IMR-90 (cell line): ENCODE measurements at regions not wholly inside any gene's neighbourhood (a gene's known extent, or its start where the extent isn't known, plus 50 kb on each side); places are given as distances from the start of the nearest gene placed in this dataset.

Source experiments
- ATAC-seq: fragments of 200-7000 bp; cut with Tn5 transposase; 2 replicates; pipeline ENCODE4 v1.9.1; 2020; ENCODE audit warnings: low read depth, mild to moderate bottlenecking, moderate library complexity
- BruUV-seq: library from RNA; stranded (reverse); fragments of 400-500 nt; replicated peaks from 2 replicates; lab custom pipeline; 2021; lab: Mats Ljungman, UMichigan
- CTCF ChIA-PET: fragments of 300-600 bp; formaldehyde crosslinking; extraction: SDS; loops from one replicate; lab custom pipeline; 2021; ENCODE audit warnings: antibody characterized with exemption; lab: Yijun Ruan, JAX
- POLR2A ChIA-PET: fragments of 300-600 bp; sonication (Branson Sonifier 250); formaldehyde crosslinking; loops from one replicate; lab custom pipeline; 2022; ENCODE audit warnings: antibody characterized with exemption; ENCODE audit not compliant: unreplicated experiment; lab: Charles Lee
- DNase-seq: peaks from one replicate; pipeline ENCODE4 v3.0.0; 2013
- H2AFZ ChIP-seq: replicated peaks from 2 replicates; pipeline ENCODE3; 2013; ENCODE audit warnings: low read length, mild to moderate bottlenecking; ENCODE audit not compliant: poor library complexity
- H2AK5ac ChIP-seq: 2 replicates; pipeline ENCODE4 v1.6.1; 2013; ENCODE audit warnings: low read depth, low read length, inconsistent platforms
- H2AK9ac ChIP-seq: replicated peaks from 2 replicates; pipeline ENCODE3; 2013; ENCODE audit warnings: mild to moderate bottlenecking, low read depth, low read length, moderate library complexity; ENCODE audit not compliant: poor library complexity
- H2BK120ac ChIP-seq: 2 replicates; pipeline ENCODE4 v1.6.1; 2013; ENCODE audit warnings: low read depth, low read length, inconsistent platforms
- H2BK15ac ChIP-seq: 3 replicates; pipeline ENCODE4 v1.6.1; 2013; ENCODE audit warnings: low read depth, low read length, inconsistent platforms
- H2BK20ac ChIP-seq: 2 replicates; pipeline ENCODE4 v1.6.1; 2013; ENCODE audit warnings: low read depth, mild to moderate bottlenecking, inconsistent platforms, low read length, moderate library complexity
- H2BK5ac ChIP-seq: 2 replicates; pipeline ENCODE4 v1.6.1; 2013; ENCODE audit warnings: mild to moderate bottlenecking, low read depth, low read length, inconsistent platforms; ENCODE audit not compliant: poor library complexity, severe bottlenecking
- H3K14ac ChIP-seq: replicated peaks from 2 replicates; pipeline ENCODE4 v1.6.1; 2013; ENCODE audit warnings: low read depth, low read length, inconsistent platforms
- H3K18ac ChIP-seq: 2 replicates; pipeline ENCODE4 v1.6.1; 2013; ENCODE audit warnings: low read depth, low read length, control low read depth
- H3K23ac ChIP-seq: 2 replicates; pipeline ENCODE4 v1.6.1; 2013; ENCODE audit warnings: low read depth, low read length, inconsistent platforms
- H3K27ac ChIP-seq: 2 replicates; pipeline ENCODE4 v1.5.1; 2013; ENCODE audit warnings: mild to moderate bottlenecking, control low read depth, low read length; ENCODE audit not compliant: insufficient read depth
- H3K27me3 ChIP-seq: 2 replicates; pipeline ENCODE4 v1.6.1; 2013; ENCODE audit warnings: low read length; ENCODE audit not compliant: control insufficient read depth, insufficient read depth
- H3K36me3 ChIP-seq: 2 replicates; pipeline ENCODE4 v1.6.1; 2013; ENCODE audit warnings: low read length, mixed read lengths; ENCODE audit not compliant: control insufficient read depth, insufficient read depth
- H3K4ac ChIP-seq: 2 replicates; pipeline ENCODE4 v1.6.1; 2013; ENCODE audit warnings: low read depth, low read length, inconsistent platforms
- H3K4me1 ChIP-seq: 2 replicates; pipeline ENCODE4 v1.6.1; 2013; ENCODE audit warnings: low read length, mixed read lengths; ENCODE audit not compliant: control insufficient read depth, insufficient read depth
- H3K4me2 ChIP-seq: 2 replicates; pipeline ENCODE4 v1.6.1; 2013; ENCODE audit warnings: low read depth, mild to moderate bottlenecking, control low read depth, low read length, moderate library complexity
- H3K4me3 ChIP-seq: 2 replicates; pipeline ENCODE4 v1.5.1; 2013; ENCODE audit warnings: low read depth, mild to moderate bottlenecking, control low read depth, low read length, moderate library complexity; ENCODE audit not compliant: insufficient read depth
- H3K56ac ChIP-seq: 2 replicates; pipeline ENCODE4 v1.6.1; 2013; ENCODE audit warnings: low read length, inconsistent platforms; ENCODE audit not compliant: insufficient read depth; ENCODE audit errors: extremely low read depth
- H3K79me1 ChIP-seq, 2 experiments: 2 replicates each; pipeline ENCODE4 v1.6.1; 2013; ENCODE audit warnings: low read length in 2 of 2, inconsistent platforms in 1 of 2, low read depth in 1 of 2
- H3K9ac ChIP-seq: 2 replicates; pipeline ENCODE4 v1.6.1; 2013; ENCODE audit warnings: low read depth, low read length, control low read depth
- H3K9me1 ChIP-seq: 2 replicates; pipeline ENCODE4 v1.6.1; 2013; ENCODE audit warnings: low read length, inconsistent platforms; ENCODE audit not compliant: insufficient read depth
- H3K9me3 ChIP-seq: 2 replicates; pipeline ENCODE4 v1.6.1; 2013; ENCODE audit warnings: low read length; ENCODE audit not compliant: control insufficient read depth, insufficient read depth
- H4K20me1 ChIP-seq: 2 replicates; pipeline ENCODE4 v1.6.1; 2013; ENCODE audit warnings: low read length, inconsistent platforms; ENCODE audit not compliant: insufficient read depth
- H4K5ac ChIP-seq: 2 replicates; pipeline ENCODE4 v1.6.1; 2013; ENCODE audit warnings: mild to moderate bottlenecking, low read depth, low read length, control low read depth
- H4K8ac ChIP-seq, 2 experiments: 2 replicates each; pipeline ENCODE4 v1.6.1; 2013; ENCODE audit warnings: low read depth in 2 of 2, low read length in 2 of 2, control low read depth in 1 of 2, inconsistent platforms in 1 of 2
- H4K91ac ChIP-seq: 2 replicates; pipeline ENCODE4 v1.6.1; 2013; ENCODE audit warnings: low read depth, low read length, inconsistent platforms; ENCODE audit not compliant: insufficient read depth
- BHLHE40 ChIP-seq: fragments of 150-350 bp; IDR thresholded peaks from 2 replicates; pipeline ENCODE4 v1.6.1; 2016; ENCODE audit warnings: mild to moderate bottlenecking, low read depth, low read length
- CEBPB ChIP-seq: IDR thresholded peaks from 2 replicates; pipeline ENCODE4 v1.6.1; 2012; ENCODE audit warnings: low read depth, low read length, improper control_type of control experiment
- CHD1 ChIP-seq: IDR thresholded peaks from 2 replicates; pipeline ENCODE4 v1.6.1; 2012; ENCODE audit warnings: low read depth, low read length, improper control_type of control experiment
- FOS ChIP-seq: fragments of 150-350 bp; IDR thresholded peaks from 2 replicates; pipeline ENCODE4 v1.6.1; 2016; ENCODE audit warnings: low read depth, low read length
- MAFK ChIP-seq: IDR thresholded peaks from 2 replicates; pipeline ENCODE4 v1.6.1; 2012; ENCODE audit warnings: low read depth, low read length, improper control_type of control experiment
- MAZ ChIP-seq: IDR thresholded peaks from 2 replicates; pipeline ENCODE4 v1.6.1; 2012; ENCODE audit warnings: low read depth, mild to moderate bottlenecking, low read length, improper control_type of control experiment, moderate library complexity, borderline replicate concordance
- MXI1 ChIP-seq: IDR thresholded peaks from 2 replicates; pipeline ENCODE4 v1.6.1; 2012; ENCODE audit warnings: low read depth, mild to moderate bottlenecking, low read length, moderate library complexity, borderline replicate concordance
- POLR2A ChIP-seq: IDR thresholded peaks from 2 replicates; pipeline ENCODE4 v1.6.1; 2012; ENCODE audit warnings: mild to moderate bottlenecking, low read depth, low read length
- RCOR1 ChIP-seq: IDR thresholded peaks from 2 replicates; pipeline ENCODE4 v1.6.1; 2012; ENCODE audit warnings: mild to moderate bottlenecking, low read length, improper control_type of control experiment; ENCODE audit not compliant: insufficient replicate concordance
- RFX5 ChIP-seq: IDR thresholded peaks from 2 replicates; pipeline ENCODE4 v1.8.0; 2012; ENCODE audit warnings: low read depth, mild to moderate bottlenecking, low read length, moderate library complexity
- SMC3 ChIP-seq: fragments of 150-350 bp; IDR thresholded peaks from 2 replicates; pipeline ENCODE4 v1.6.1; 2016; ENCODE audit warnings: low read depth, mild to moderate bottlenecking, antibody characterized with exemption, low read length, moderate library complexity
- WGBS, 2 experiments: methylation state at CpG; one replicate each; pipeline versions ENCODE4 v1.1.5 to v1.1.7; 2013; ENCODE audit warnings: missing lambda C conversion rate in 2 of 2; ENCODE audit not compliant: insufficient read length in 1 of 2; ENCODE audit errors: extremely low coverage in 2 of 2; 5-methylcytosine and 5-hydroxymethylcytosine counted together
- dilution Hi-C: fragments of 300-500 bp; cut with HindIII; formaldehyde crosslinking; loops from one replicate; pipeline ENCODE4 v1.14.3; 2018; ENCODE audit warnings: low sequenced_read_pairs; ENCODE audit not compliant: unreplicated experiment
- in situ Hi-C: fragments of 300-500 bp; cut with MboI; formaldehyde crosslinking; loops from 3 replicates; pipeline ENCODE4 v1.14.3; 2019; ENCODE audit warnings: low sequenced_read_pairs, inconsistent platforms, mixed read lengths
- intact Hi-C: fragments of 100-400 bp; cut with micrococcal nuclease; formaldehyde crosslinking; loops from 2 replicates; pipeline ENCODE4 v1.10.0; 2022
- TF ChIP-seq, protein P1 (sequence below): conservative IDR thresholded peaks from 2 replicates; pipeline ENCODE4 v1.5.1; 2012; ENCODE audit warnings: mild to moderate bottlenecking, low read depth, low read length, improper control_type of control experiment
- TF ChIP-seq, protein P2 (sequence below): fragments of 150-350 bp; IDR thresholded peaks from 2 replicates; pipeline ENCODE4 v1.6.1; 2017; ENCODE audit warnings: mild to moderate bottlenecking, antibody characterized with exemption, low read length, low read depth

DNA sequence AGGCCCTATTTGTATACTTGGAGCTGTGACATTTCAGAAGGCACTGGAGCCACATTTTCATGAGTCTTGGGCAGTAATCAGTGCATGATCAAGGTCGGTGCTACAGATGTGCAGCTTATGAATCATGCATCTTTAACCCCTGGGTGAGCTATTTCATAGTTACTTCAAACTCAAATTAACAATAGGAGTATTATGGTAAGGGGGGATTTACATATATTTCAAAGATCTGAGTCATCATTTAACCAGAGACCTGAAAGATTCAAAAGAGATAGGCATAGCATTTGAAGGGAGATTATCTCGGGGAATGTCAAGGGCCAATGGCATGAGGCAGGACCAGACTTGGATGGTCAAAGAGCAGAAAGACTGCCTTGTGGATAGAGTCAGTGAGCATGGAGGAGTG, 169.0 kb upstream of the GRIN3A start:
- CTCF ChIA-PET: no interaction called here

More for the DNA sequence above, 169.0 kb upstream of the GRIN3A start:
- Histone ChIP-seq H3K4me3 (no peak overlapping the region), H4K8ac (no peak overlapping the region), H2BK5ac (no peak overlapping the region), H2BK120ac (no peak overlapping the region), H4K20me1 (no peaks in the 10 kb centered on the region), H4K5ac (no peak overlapping the region), H3K9me1 (no peaks in the 10 kb centered on the region), H3K27me3 (no peaks in the 10 kb centered on the region), H3K79me1 (no peaks in the 10 kb centered on the region), H3K56ac (no peak overlapping the region), H3K4ac (no peak overlapping the region), H2AFZ (no peak overlapping the region), H2BK20ac (no peak overlapping the region), H3K36me3 (no peaks in the 10 kb centered on the region), H2BK15ac (no peak overlapping the region), H3K18ac (no peak overlapping the region), H3K23ac (no peak overlapping the region), H4K91ac (no peak overlapping the region), H3K4me1 (no peaks in the 10 kb centered on the region), H3K9ac (no peak overlapping the region), H2AK9ac (no peak overlapping the region), H2AK5ac (no peak overlapping the region), H3K14ac (no peak overlapping the region), H3K27ac (no peak overlapping the region), H3K9me3 (peaks cover 10% of the 10 kb centered on the region), H3K4me2 (no peak overlapping the region)
- intact Hi-C loops: no loop called here
- BruUV-seq: no TSS peak
- no peak for DNase-seq
- TF ChIP-seq, protein P1, sequence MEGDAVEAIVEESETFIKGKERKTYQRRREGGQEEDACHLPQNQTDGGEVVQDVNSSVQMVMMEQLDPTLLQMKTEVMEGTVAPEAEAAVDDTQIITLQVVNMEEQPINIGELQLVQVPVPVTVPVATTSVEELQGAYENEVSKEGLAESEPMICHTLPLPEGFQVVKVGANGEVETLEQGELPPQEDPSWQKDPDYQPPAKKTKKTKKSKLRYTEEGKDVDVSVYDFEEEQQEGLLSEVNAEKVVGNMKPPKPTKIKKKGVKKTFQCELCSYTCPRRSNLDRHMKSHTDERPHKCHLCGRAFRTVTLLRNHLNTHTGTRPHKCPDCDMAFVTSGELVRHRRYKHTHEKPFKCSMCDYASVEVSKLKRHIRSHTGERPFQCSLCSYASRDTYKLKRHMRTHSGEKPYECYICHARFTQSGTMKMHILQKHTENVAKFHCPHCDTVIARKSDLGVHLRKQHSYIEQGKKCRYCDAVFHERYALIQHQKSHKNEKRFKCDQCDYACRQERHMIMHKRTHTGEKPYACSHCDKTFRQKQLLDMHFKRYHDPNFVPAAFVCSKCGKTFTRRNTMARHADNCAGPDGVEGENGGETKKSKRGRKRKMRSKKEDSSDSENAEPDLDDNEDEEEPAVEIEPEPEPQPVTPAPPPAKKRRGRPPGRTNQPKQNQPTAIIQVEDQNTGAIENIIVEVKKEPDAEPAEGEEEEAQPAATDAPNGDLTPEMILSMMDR: no peak
- TF ChIP-seq RCOR1 (no peak), FOS (no peak), MXI1 (no peak), MAZ (no peak), RFX5 (no peak), SMC3 (no peak), BHLHE40 (no peak), CHD1 (no peak), POLR2A (no peak), CEBPB (no peak), MAFK (no peak)
- TF ChIP-seq, protein P2, sequence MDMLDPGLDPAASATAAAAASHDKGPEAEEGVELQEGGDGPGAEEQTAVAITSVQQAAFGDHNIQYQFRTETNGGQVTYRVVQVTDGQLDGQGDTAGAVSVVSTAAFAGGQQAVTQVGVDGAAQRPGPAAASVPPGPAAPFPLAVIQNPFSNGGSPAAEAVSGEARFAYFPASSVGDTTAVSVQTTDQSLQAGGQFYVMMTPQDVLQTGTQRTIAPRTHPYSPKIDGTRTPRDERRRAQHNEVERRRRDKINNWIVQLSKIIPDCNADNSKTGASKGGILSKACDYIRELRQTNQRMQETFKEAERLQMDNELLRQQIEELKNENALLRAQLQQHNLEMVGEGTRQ: no peak
- ATAC-seq: no peak
- in situ Hi-C loops: no loop called here
- POLR2A ChIA-PET: no interaction called here
- WGBS, 2 experiments: 80% methylated on average over 1 of the region's 2 CpGs; no CpG with 5 or more reads in 1 of the 2 experiments
- dilution Hi-C loops: no loop called here
